PFSK-1 (cell line): ENCODE measurements at regions not wholly inside any gene's neighbourhood (a gene's known extent, or its start where the extent isn't known, plus 50 kb on each side); places are given as distances from the start of the nearest gene placed in this dataset.

Source experiments
- FOXP2 ChIP-seq: optimal IDR thresholded peaks from 2 replicates; pipeline ENCODE3; 2011; ENCODE audit warnings: borderline replicate concordance, control low read depth, inconsistent platforms; ENCODE audit not compliant: insufficient read depth; ENCODE audit errors: extremely low read length, extremely low read depth
- POLR2AphosphoS5 ChIP-seq: IDR thresholded peaks from 2 replicates; pipeline ENCODE4 v1.6.1; 2012; ENCODE audit warnings: low read depth, mild to moderate bottlenecking, control low read depth, low read length, moderate library complexity
- REST ChIP-seq, 2 experiments: IDR thresholded peaks; 2 replicates each; pipeline versions ENCODE4 v1.6.1 to v1.8.0; 2011 to 2012; ENCODE audit warnings: low read depth in 2 of 2, low read length in 2 of 2, control low read depth in 1 of 2, inconsistent platforms in 1 of 2, mild to moderate bottlenecking in 1 of 2, moderate library complexity in 1 of 2; ENCODE audit not compliant: insufficient read depth in 1 of 2
- SIN3A ChIP-seq: IDR thresholded peaks from 2 replicates; pipeline ENCODE4 v1.6.1; 2012; ENCODE audit warnings: mild to moderate bottlenecking, low read length, moderate library complexity, borderline replicate concordance; ENCODE audit not compliant: insufficient read depth
- TAF1 ChIP-seq: IDR thresholded peaks from 2 replicates; pipeline ENCODE4 v1.6.1; 2012; ENCODE audit warnings: low read length, control low read depth, borderline replicate concordance; ENCODE audit not compliant: insufficient read depth

GRCh38 chr10:130455791-130456190, 319.6 kb downstream of the GLRX3 start:
- TF ChIP-seq TAF1 = no peak
- no peak for TF ChIP-seq POLR2AphosphoS5
- TF ChIP-seq FOXP2 = no peak
- TF ChIP-seq SIN3A = no peak
- TF ChIP-seq REST (IDR thresholded peaks at IDR 0.05; ENCODE audit: insufficient read depth in 1 of 2, low read depth in 2 of 2, low read length in 2 of 2) = no peak

- TF ChIP-seq REST (IDR thresholded peaks at IDR 0.05; ENCODE audit: insufficient read depth in 1 of 2, low read depth in 2 of 2, low read length in 2 of 2) (no peak), POLR2AphosphoS5 (no peak), TAF1 (no peak), SIN3A (no peak), FOXP2 (no peak)
Observed at GRCh38 chr10:130456616-130457015, 320.4 kb downstream of the GLRX3 start.

- no peak for TF ChIP-seq TAF1
- no peak for TF ChIP-seq FOXP2
Observed at GRCh38 chr10:130458509-130458908, 322.3 kb downstream of the GLRX3 start.

DNA sequence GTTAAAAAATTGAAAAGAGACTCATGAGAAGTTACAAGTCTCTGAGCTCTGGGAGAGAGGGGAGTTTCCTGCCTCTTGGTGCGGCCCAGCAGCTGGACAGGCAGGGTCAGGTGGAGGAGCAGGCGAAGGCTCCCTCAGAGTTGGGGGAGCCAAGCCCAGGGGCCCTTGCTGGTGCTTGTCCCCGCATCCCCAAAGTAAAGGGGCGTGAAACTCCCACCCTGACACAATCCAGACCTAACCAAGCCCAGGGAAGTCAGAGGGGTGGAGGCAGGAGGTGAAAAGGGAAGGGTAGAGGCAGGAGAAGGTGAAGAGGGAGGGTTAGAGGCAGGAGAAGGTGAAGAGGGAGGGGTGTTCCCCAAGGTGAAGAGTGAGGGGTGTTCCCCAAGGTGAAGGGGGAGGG, 322.8 kb downstream of the GLRX3 start:
- TF ChIP-seq POLR2AphosphoS5 = no peak
- no peak for TF ChIP-seq SIN3A
- TF ChIP-seq TAF1 = no peak
- no peak for TF ChIP-seq REST (IDR thresholded peaks at IDR 0.05; ENCODE audit: insufficient read depth in 1 of 2, low read depth in 2 of 2, low read length in 2 of 2)
- no peak for TF ChIP-seq FOXP2

GRCh38 chr10:130459851-130460490, 323.8 kb downstream of the GLRX3 start:
- TF ChIP-seq REST (IDR thresholded peaks at IDR 0.05; ENCODE audit: insufficient read depth in 1 of 2, low read depth in 2 of 2, low read length in 2 of 2) (no peak), TAF1 (no peak), POLR2AphosphoS5 (no peak), FOXP2 (no peak), SIN3A (no peak)
